ENCODE measurements at regions not wholly inside any gene's neighbourhood (a gene's known extent, or its start where the extent isn't known, plus 50 kb on each side); places are given as distances from the start of the nearest gene placed in this dataset.
"Not testable (repeated sequence)": the region's sequence is repeated elsewhere in the genome, so short reads cannot be mapped to it uniquely, and the experiment has no call there.

DNA sequence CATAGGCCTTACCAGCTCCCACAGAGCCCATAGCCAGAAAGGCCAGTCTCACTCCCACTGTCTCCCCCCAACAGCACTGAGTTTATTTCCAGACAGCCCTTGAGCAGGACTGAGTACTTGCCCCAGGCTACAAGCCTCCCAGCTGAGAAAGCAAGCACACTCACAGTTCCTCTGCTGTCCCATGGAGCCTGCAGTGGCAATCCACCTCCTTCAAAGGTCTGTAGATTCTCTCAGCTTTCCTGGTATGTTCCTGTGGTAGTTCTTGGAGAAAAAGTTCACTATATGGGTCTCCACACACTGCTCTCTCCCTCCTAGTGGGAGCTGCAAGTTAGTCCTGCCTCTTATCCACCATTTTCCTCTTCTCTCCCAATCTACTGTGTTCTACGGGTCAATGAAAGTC is 728.7 kb downstream of the DIAPH3 start:
- TF ChIP-seq, protein P1, sequence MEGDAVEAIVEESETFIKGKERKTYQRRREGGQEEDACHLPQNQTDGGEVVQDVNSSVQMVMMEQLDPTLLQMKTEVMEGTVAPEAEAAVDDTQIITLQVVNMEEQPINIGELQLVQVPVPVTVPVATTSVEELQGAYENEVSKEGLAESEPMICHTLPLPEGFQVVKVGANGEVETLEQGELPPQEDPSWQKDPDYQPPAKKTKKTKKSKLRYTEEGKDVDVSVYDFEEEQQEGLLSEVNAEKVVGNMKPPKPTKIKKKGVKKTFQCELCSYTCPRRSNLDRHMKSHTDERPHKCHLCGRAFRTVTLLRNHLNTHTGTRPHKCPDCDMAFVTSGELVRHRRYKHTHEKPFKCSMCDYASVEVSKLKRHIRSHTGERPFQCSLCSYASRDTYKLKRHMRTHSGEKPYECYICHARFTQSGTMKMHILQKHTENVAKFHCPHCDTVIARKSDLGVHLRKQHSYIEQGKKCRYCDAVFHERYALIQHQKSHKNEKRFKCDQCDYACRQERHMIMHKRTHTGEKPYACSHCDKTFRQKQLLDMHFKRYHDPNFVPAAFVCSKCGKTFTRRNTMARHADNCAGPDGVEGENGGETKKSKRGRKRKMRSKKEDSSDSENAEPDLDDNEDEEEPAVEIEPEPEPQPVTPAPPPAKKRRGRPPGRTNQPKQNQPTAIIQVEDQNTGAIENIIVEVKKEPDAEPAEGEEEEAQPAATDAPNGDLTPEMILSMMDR (IDR thresholded peaks at IDR 0.05; ENCODE audit: borderline replicate concordance, control extremely low read depth, extremely low read depth, insufficient read depth, missing control alignments), result no peak
- in situ Hi-C loops (cut with MboI; ENCODE audit: low sequenced_read_pairs, unreplicated experiment), result no loop called here

DNA sequence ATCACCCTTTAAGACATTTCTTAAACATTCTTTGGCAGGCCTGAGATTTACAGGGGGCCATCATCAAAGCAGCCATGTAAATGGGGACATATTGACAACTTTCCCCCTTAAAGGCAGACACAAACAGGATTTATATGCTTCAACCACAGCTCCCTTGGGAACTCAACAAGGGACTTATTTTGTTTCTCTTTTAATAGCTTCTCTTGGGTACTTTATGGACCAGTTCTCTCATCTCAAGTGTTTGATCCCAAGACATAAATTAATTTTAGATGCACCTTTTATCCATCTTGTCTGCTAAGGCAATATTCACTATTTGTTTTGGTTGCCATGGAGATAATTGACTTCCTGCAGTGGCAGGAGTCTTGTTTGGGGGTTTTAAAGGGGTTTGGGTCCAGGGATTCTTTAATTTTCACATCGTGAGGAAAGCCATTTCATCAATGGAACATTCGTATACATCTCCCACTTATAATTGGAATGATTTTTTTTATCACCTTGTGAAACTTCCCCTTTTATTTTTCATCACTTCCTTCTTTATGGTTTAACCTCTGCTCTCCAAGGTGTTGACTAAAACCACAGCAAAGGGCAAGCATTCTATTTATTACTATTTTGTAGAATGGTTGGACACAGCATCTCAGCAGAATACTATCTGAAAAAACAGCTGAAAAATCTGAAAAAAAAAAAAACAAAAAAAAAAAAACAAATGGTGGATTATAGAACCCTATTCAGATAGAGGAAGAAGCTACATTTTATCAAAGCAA is 726.0 kb downstream of the DIAPH3 start:
- in situ Hi-C loops (cut with MboI; ENCODE audit: low sequenced_read_pairs, unreplicated experiment), result no loop called here
- TF ChIP-seq, protein P1 (IDR thresholded peaks at IDR 0.05; ENCODE audit: borderline replicate concordance, control extremely low read depth, extremely low read depth, insufficient read depth, missing control alignments), result no peak
- no peak for DNase-seq (ENCODE audit: low spot score)

More for the DNA sequence above, 728.7 kb downstream of the DIAPH3 start:
- DNase-seq (ENCODE audit: low spot score), result no peak

DNA sequence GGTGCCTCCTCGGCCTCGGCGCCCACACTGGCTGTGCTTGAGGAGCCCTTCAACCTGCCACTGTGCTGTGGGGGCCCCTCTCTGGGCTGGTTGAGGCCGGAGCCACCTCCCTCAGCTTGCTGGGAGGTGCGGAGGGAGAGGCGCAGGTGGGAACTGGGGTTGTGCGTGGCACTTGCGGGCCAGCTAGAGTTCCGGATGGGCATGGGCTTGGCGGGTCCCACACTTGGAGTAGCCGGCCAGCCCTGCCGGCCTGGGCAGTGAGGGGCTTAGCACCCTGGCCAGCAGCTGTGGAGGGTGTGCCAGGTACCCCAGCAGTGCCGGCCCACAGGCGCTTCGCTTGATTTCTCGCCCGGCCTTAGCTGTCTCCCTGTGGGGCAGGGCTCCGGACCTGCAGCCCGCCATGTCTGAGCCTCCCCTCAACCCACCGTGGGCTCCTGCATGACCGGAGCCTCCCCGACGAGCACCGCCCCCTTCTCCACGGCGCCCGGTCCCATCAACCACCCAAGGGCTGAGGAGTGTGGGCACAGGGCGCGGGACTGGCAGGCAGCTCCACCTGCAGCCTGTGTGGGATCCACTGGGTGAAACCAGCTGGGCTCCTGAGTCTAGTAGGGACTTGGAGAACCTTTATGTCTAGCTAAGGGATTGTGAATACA is 723.8 kb downstream of the DIAPH3 start:
- TF ChIP-seq, protein P1 (IDR thresholded peaks at IDR 0.05; ENCODE audit: borderline replicate concordance, control extremely low read depth, extremely low read depth, insufficient read depth, missing control alignments), result no peak
- DNase-seq (ENCODE audit: low spot score), result no peak
- in situ Hi-C loops (cut with MboI; ENCODE audit: low sequenced_read_pairs, unreplicated experiment), result no loop called here

DNA sequence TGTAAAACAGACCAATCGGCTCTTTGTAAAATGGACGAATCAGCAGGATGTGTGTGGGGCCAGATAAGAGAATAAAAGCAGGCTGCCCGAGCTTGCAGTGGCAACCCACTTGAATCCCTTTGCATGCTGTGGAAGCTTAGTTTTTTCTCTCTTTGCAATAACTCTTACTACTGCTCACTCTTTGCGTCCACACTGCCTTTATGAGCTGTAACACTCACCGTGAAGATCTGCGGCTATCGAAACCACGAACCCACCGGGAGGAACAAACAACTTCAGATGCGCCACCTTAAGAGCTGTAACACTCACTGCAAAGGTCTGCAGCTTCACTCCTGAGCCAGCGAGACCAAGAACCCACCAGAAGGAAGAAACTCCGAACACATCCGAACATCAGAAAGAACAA is 722.7 kb downstream of the DIAPH3 start:
- DNase-seq (ENCODE audit: low spot score); in situ Hi-C loops (cut with MboI; ENCODE audit: low sequenced_read_pairs, unreplicated experiment): not testable (repeated sequence)

DNA sequence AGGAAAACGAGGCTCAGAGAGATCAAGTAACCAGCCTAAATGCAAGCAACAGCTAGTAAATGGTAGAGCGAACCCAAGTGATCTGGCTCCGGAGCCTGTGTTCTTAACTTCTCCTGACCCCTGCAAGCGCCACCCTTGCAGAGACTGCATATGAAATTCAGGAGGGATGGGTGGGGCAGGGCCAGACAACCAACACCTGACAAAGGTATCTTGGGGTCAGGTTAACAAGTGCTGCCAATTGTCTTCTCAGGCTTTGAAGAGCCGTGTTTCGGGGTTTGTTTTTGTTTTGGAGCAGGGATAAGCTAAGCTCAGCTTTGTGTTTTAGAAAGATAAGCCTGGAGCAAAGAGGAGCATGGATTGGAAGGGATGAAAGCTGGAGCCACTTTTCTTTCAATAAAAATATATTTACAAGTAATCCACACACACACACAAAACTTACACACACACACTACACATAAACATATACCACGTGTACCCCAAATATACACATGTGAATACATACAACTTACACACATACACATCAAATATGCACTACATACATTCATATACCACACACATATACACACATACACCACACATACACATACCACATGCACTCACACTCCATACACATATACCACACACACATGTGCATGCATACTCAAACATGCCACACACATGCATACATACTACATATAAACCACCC is 722.0 kb downstream of the DIAPH3 start:
- in situ Hi-C loops (cut with MboI; ENCODE audit: low sequenced_read_pairs, unreplicated experiment), result no loop called here
- TF ChIP-seq, protein P1 (IDR thresholded peaks at IDR 0.05; ENCODE audit: borderline replicate concordance, control extremely low read depth, extremely low read depth, insufficient read depth, missing control alignments), result no peak
- DNase-seq (ENCODE audit: low spot score), result no peak

DNA sequence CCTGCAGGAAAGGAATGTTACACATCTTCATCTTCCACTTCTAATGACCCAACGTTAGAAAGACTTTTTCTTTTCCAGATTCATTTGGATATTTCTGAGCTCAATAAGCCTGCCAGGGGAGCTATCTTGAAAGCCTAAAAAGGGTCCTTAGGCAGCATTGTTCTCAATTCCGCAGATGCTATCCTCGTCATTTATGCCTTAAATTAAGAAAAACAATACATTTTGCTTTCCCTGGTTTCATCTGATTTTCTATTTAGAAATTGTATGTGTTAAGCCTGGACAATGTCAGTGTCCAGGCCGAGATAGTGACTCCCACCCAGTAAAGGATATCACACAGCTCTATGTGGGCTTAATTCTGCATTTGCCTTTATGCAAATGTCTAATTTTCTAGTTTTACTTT is 721.3 kb downstream of the DIAPH3 start:
- DNase-seq (ENCODE audit: low spot score), result no peak
- in situ Hi-C loops (cut with MboI; ENCODE audit: low sequenced_read_pairs, unreplicated experiment), result no loop called here
- TF ChIP-seq, protein P1 (IDR thresholded peaks at IDR 0.05; ENCODE audit: borderline replicate concordance, control extremely low read depth, extremely low read depth, insufficient read depth, missing control alignments), result no peak
